Liver (tissue), 7 donors: ENCODE measurements at regions not wholly inside any gene's neighbourhood (a gene's known extent, or its start where the extent isn't known, plus 50 kb on each side); places are given as distances from the start of the nearest gene placed in this dataset.

Source experiments
- DNase-seq: peaks from one replicate; pipeline ENCODE4 v3.0.0-alpha.2; 2017; ENCODE audit warnings: low spot score
- H3K27ac ChIP-seq, 2 donors: one replicate each; pipeline ENCODE4 v1.7.0; 2013; ENCODE audit warnings: inconsistent platforms in 2 of 2, low read length in 2 of 2, control low read depth in 1 of 2, low read depth in 1 of 2, mild to moderate bottlenecking in 1 of 2
- H3K27me3 ChIP-seq, 4 donors: one replicate each; pipeline versions ENCODE4 v1.6.1 to v1.7.0; 2013; ENCODE audit warnings: low read length in 3 of 4, inconsistent platforms in 1 of 4, mild to moderate bottlenecking in 1 of 4, moderate library complexity in 1 of 4; ENCODE audit not compliant: control insufficient read depth in 4 of 4, insufficient read depth in 4 of 4
- H3K36me3 ChIP-seq, 4 donors: one replicate each; pipeline versions ENCODE4 v1.6.1 to v1.7.0; 2013; ENCODE audit warnings: low read length in 3 of 4, mild to moderate bottlenecking in 3 of 4, low read depth in 1 of 4, moderate library complexity in 1 of 4; ENCODE audit not compliant: control insufficient read depth in 4 of 4, insufficient read depth in 3 of 4
- H3K4me1 ChIP-seq, 4 donors: one replicate each; pipeline versions ENCODE4 v1.6.1 to v1.7.0; 2013; ENCODE audit warnings: low read length in 3 of 4, mild to moderate bottlenecking in 3 of 4, moderate library complexity in 1 of 4; ENCODE audit not compliant: control insufficient read depth in 4 of 4, insufficient read depth in 4 of 4
- H3K4me3 ChIP-seq, 3 donors: one replicate each; pipeline versions ENCODE4 v1.6.1 to v1.7.0; 2013; ENCODE audit warnings: low read length in 3 of 3, control low read depth in 1 of 3, low read depth in 1 of 3, mild to moderate bottlenecking in 1 of 3
- H3K9ac ChIP-seq, 2 donors: one replicate each; pipeline ENCODE4 v1.7.0; 2013; ENCODE audit warnings: low read length in 2 of 2, mild to moderate bottlenecking in 2 of 2, moderate library complexity in 2 of 2, control low read depth in 1 of 2, low read depth in 1 of 2
- H3K9me3 ChIP-seq, 4 donors: one replicate each; pipeline versions ENCODE4 v1.6.1 to v1.7.0; 2013; ENCODE audit warnings: low read length in 3 of 4; ENCODE audit not compliant: control insufficient read depth in 4 of 4
- FOXA2 ChIP-seq: IDR thresholded peaks from 2 replicates; pipeline ENCODE4 v1.6.1; 2016; ENCODE audit warnings: antibody characterized with exemption
- GABPA ChIP-seq, 2 donors: IDR thresholded peaks in 1 of 2; conservative IDR thresholded peaks in 1 of 2; 2 replicates each; pipeline ENCODE4 v1.6.1; 2016; ENCODE audit warnings: antibody characterized with exemption in 2 of 2, mild to moderate bottlenecking in 1 of 2, moderate library complexity in 1 of 2
- HNF4A ChIP-seq, 2 donors: conservative IDR thresholded peaks; 2 replicates each; pipeline ENCODE4 v1.6.1; 2016; ENCODE audit warnings: antibody characterized with exemption in 2 of 2, mild to moderate bottlenecking in 2 of 2
- HNF4G ChIP-seq: IDR thresholded peaks from 2 replicates; pipeline ENCODE4 v1.6.1; 2016; ENCODE audit warnings: antibody characterized with exemption
- NR2F2 ChIP-seq: IDR thresholded peaks from 2 replicates; pipeline ENCODE4 v1.6.1; 2016; ENCODE audit warnings: antibody characterized with exemption
- SP1 ChIP-seq: IDR thresholded peaks from 2 replicates; pipeline ENCODE4 v1.6.1; 2018; ENCODE audit warnings: antibody characterized with exemption, mild to moderate bottlenecking
- YY1 ChIP-seq: IDR thresholded peaks from 2 replicates; pipeline ENCODE4 v1.6.1; 2016; ENCODE audit warnings: antibody characterized with exemption, mild to moderate bottlenecking
- WGBS: extraction: QIAGEN DNeasy Blood & Tissue Kit; methylation state at CpG from one replicate; pipeline ENCODE4 v1.1.7; 2013; 5-methylcytosine and 5-hydroxymethylcytosine counted together
- TF ChIP-seq, protein P1 (sequence below): IDR thresholded peaks from 2 replicates; pipeline ENCODE4 v1.6.1; 2016; ENCODE audit warnings: antibody characterized with exemption, mild to moderate bottlenecking
- TF ChIP-seq, protein P2 (sequence below): IDR thresholded peaks from 2 replicates; pipeline ENCODE4 v1.6.1; 2016; ENCODE audit warnings: antibody characterized with exemption
- donor health status: healthy.
- donor health status: healthy.
- donor health status: healthy.
- donor health status: healthy.

DNA sequence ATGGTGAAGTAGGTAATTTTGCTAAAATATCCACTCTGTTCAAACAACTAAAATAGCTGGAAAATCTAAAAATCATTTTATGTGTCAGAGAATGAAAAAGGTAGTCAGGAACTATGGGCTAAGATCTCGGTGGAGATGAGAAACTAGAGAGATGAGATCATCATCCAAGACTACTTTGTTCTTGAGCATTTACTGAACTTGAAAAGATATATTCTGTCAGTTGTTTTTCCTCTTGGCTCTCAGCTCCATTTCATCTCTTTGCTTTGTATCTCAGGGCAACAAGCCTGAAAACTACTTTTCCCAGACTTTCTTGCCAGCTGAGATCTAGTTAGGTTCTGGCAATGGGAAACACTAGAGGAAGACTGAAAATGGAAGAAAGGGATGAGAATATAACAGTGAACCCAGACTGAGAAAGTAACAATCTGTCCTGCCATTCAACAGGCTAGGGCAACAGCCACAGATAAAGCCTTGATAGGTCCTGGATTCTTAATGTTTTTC lies 346.2 kb upstream of the MEX3C start (continued):
- TF ChIP-seq, protein P1, sequence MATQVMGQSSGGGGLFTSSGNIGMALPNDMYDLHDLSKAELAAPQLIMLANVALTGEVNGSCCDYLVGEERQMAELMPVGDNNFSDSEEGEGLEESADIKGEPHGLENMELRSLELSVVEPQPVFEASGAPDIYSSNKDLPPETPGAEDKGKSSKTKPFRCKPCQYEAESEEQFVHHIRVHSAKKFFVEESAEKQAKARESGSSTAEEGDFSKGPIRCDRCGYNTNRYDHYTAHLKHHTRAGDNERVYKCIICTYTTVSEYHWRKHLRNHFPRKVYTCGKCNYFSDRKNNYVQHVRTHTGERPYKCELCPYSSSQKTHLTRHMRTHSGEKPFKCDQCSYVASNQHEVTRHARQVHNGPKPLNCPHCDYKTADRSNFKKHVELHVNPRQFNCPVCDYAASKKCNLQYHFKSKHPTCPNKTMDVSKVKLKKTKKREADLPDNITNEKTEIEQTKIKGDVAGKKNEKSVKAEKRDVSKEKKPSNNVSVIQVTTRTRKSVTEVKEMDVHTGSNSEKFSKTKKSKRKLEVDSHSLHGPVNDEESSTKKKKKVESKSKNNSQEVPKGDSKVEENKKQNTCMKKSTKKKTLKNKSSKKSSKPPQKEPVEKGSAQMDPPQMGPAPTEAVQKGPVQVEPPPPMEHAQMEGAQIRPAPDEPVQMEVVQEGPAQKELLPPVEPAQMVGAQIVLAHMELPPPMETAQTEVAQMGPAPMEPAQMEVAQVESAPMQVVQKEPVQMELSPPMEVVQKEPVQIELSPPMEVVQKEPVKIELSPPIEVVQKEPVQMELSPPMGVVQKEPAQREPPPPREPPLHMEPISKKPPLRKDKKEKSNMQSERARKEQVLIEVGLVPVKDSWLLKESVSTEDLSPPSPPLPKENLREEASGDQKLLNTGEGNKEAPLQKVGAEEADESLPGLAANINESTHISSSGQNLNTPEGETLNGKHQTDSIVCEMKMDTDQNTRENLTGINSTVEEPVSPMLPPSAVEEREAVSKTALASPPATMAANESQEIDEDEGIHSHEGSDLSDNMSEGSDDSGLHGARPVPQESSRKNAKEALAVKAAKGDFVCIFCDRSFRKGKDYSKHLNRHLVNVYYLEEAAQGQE, result no peak
- TF ChIP-seq HNF4A (conservative IDR thresholded peaks at IDR 0.05) (no peak), YY1 (no peak)
- TF ChIP-seq, protein P2, sequence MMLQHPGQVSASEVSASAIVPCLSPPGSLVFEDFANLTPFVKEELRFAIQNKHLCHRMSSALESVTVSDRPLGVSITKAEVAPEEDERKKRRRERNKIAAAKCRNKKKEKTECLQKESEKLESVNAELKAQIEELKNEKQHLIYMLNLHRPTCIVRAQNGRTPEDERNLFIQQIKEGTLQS, result no peak

DNA sequence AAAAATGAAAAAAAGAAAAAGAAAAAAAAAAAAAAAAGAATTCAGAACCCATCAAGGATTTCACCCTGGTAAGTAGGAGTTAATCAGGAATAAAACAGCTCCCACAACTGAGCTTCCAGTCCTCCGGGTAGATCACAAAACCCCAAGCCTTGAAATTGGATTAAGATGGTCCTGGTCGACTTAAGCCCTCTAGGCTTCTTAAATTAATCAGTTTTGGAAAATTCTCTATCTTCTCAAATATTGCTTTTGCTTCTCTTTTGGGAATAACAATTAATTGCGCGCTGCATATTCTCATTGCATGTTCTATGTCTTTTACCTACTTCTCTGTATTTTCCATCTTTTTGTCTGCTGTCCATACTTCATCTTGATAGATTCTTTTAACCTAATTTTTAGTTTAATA lies 348.0 kb upstream of the MEX3C start:
- Histone ChIP-seq H3K36me3 (no peaks in the 10 kb centered on the region), H3K4me1 (no peaks in the 10 kb centered on the region), H3K27me3 (peaks cover 0 to 3% (median 0%) of the 10 kb centered on the region in 4 donors), H3K27ac (no peak overlapping the region), H3K9me3 (no peaks in the 10 kb centered on the region), H3K9ac (no peak overlapping the region), H3K4me3 (no peak overlapping the region)
- DNase-seq, result no peak
- 82% methylated on average over 4 of the region's 4 CpGs for WGBS
- TF ChIP-seq, protein P1, result no peak
- no peak for TF ChIP-seq SP1
- no peak for TF ChIP-seq NR2F2
- TF ChIP-seq HNF4A (conservative IDR thresholded peaks at IDR 0.05), result no peak
- TF ChIP-seq GABPA (IDR thresholded peaks at IDR 0.05 in 1 of 2, conservative IDR thresholded peaks at IDR 0.05 in 1 of 2), result no peak
- no peak for TF ChIP-seq FOXA2

DNA sequence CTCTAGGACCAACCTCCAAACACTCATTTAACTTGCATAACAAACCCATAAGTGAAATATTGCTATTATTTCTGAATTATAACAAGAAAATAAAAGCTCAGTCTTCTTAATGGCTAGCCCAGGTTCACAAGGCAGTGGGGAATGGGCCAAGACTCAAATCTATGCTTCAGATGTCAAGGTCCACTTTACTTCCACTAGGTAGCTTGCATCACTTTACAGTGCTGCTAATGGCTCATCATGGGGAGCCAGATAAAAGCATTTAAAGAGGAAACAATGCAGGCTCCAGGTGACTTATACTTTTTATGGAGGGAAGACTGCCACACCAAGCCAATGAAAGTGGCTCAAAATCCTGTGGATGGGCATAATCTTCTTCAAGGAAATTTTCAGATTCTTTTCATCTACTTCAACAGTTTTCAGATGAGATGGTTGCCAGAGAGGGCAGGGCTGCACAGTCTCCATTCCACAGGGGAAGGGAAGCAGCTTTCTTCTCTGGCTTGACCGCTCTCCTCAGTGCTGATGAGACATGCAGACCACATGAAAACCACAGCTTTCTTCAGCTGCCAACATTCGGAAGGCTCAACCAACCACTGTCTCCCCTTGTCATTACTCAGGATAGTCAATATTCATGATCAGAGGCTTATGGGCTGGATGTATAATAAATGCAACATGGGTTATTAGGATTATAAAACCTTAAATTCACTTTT lies 361.9 kb upstream of the MEX3C start:
- Histone ChIP-seq H3K4me1 (peaks cover 0 to 4% (median 1%) of the 10 kb centered on the region in 4 donors), H3K27ac (no peak overlapping the region), H3K4me3 (no peak overlapping the region), H3K9ac (no peak overlapping the region), H3K9me3 (peaks cover 0 to 3% (median under 1%) of the 10 kb centered on the region in 4 donors), H3K27me3 (peaks cover 0 to 3% (median 0%) of the 10 kb centered on the region in 4 donors), H3K36me3 (no peaks in the 10 kb centered on the region)
- WGBS, result 86% methylated on average over 2 of the region's 2 CpGs
- TF ChIP-seq HNF4G (no peak), HNF4A (conservative IDR thresholded peaks at IDR 0.05) (peak; percentile 55 to 60)
- DNase-seq, result no peak
